IMR-90 (cell line): ENCODE measurements at regions not wholly inside any gene's neighbourhood (a gene's known extent, or its start where the extent isn't known, plus 50 kb on each side); places are given as distances from the start of the nearest gene placed in this dataset.

Source experiments
- ATAC-seq: fragments of 200-7000 bp; cut with Tn5 transposase; 2 replicates; pipeline ENCODE4 v1.9.1; 2020; ENCODE audit warnings: low read depth, mild to moderate bottlenecking, moderate library complexity
- BruUV-seq: library from RNA; stranded (reverse); fragments of 400-500 nt; replicated peaks from 2 replicates; lab custom pipeline; 2021; lab: Mats Ljungman, UMichigan
- CTCF ChIA-PET: fragments of 300-600 bp; formaldehyde crosslinking; extraction: SDS; loops from one replicate; lab custom pipeline; 2021; ENCODE audit warnings: antibody characterized with exemption; lab: Yijun Ruan, JAX
- POLR2A ChIA-PET: fragments of 300-600 bp; sonication (Branson Sonifier 250); formaldehyde crosslinking; loops from one replicate; lab custom pipeline; 2022; ENCODE audit warnings: antibody characterized with exemption; ENCODE audit not compliant: unreplicated experiment; lab: Charles Lee
- DNase-seq: peaks from one replicate; pipeline ENCODE4 v3.0.0; 2013
- H2AFZ ChIP-seq: replicated peaks from 2 replicates; pipeline ENCODE3; 2013; ENCODE audit warnings: low read length, mild to moderate bottlenecking; ENCODE audit not compliant: poor library complexity
- H2AK5ac ChIP-seq: 2 replicates; pipeline ENCODE4 v1.6.1; 2013; ENCODE audit warnings: low read depth, low read length, inconsistent platforms
- H2AK9ac ChIP-seq: replicated peaks from 2 replicates; pipeline ENCODE3; 2013; ENCODE audit warnings: mild to moderate bottlenecking, low read depth, low read length, moderate library complexity; ENCODE audit not compliant: poor library complexity
- H2BK120ac ChIP-seq: 2 replicates; pipeline ENCODE4 v1.6.1; 2013; ENCODE audit warnings: low read depth, low read length, inconsistent platforms
- H2BK15ac ChIP-seq: 3 replicates; pipeline ENCODE4 v1.6.1; 2013; ENCODE audit warnings: low read depth, low read length, inconsistent platforms
- H2BK20ac ChIP-seq: 2 replicates; pipeline ENCODE4 v1.6.1; 2013; ENCODE audit warnings: low read depth, mild to moderate bottlenecking, inconsistent platforms, low read length, moderate library complexity
- H2BK5ac ChIP-seq: 2 replicates; pipeline ENCODE4 v1.6.1; 2013; ENCODE audit warnings: mild to moderate bottlenecking, low read depth, low read length, inconsistent platforms; ENCODE audit not compliant: poor library complexity, severe bottlenecking
- H3K14ac ChIP-seq: replicated peaks from 2 replicates; pipeline ENCODE4 v1.6.1; 2013; ENCODE audit warnings: low read depth, low read length, inconsistent platforms
- H3K18ac ChIP-seq: 2 replicates; pipeline ENCODE4 v1.6.1; 2013; ENCODE audit warnings: low read depth, low read length, control low read depth
- H3K23ac ChIP-seq: 2 replicates; pipeline ENCODE4 v1.6.1; 2013; ENCODE audit warnings: low read depth, low read length, inconsistent platforms
- H3K27ac ChIP-seq: 2 replicates; pipeline ENCODE4 v1.5.1; 2013; ENCODE audit warnings: mild to moderate bottlenecking, control low read depth, low read length; ENCODE audit not compliant: insufficient read depth
- H3K27me3 ChIP-seq: 2 replicates; pipeline ENCODE4 v1.6.1; 2013; ENCODE audit warnings: low read length; ENCODE audit not compliant: control insufficient read depth, insufficient read depth
- H3K36me3 ChIP-seq: 2 replicates; pipeline ENCODE4 v1.6.1; 2013; ENCODE audit warnings: low read length, mixed read lengths; ENCODE audit not compliant: control insufficient read depth, insufficient read depth
- H3K4ac ChIP-seq: 2 replicates; pipeline ENCODE4 v1.6.1; 2013; ENCODE audit warnings: low read depth, low read length, inconsistent platforms
- H3K4me1 ChIP-seq: 2 replicates; pipeline ENCODE4 v1.6.1; 2013; ENCODE audit warnings: low read length, mixed read lengths; ENCODE audit not compliant: control insufficient read depth, insufficient read depth
- H3K4me2 ChIP-seq: 2 replicates; pipeline ENCODE4 v1.6.1; 2013; ENCODE audit warnings: low read depth, mild to moderate bottlenecking, control low read depth, low read length, moderate library complexity
- H3K4me3 ChIP-seq: 2 replicates; pipeline ENCODE4 v1.5.1; 2013; ENCODE audit warnings: low read depth, mild to moderate bottlenecking, control low read depth, low read length, moderate library complexity; ENCODE audit not compliant: insufficient read depth
- H3K56ac ChIP-seq: 2 replicates; pipeline ENCODE4 v1.6.1; 2013; ENCODE audit warnings: low read length, inconsistent platforms; ENCODE audit not compliant: insufficient read depth; ENCODE audit errors: extremely low read depth
- H3K79me1 ChIP-seq, 2 experiments: 2 replicates each; pipeline ENCODE4 v1.6.1; 2013; ENCODE audit warnings: low read length in 2 of 2, inconsistent platforms in 1 of 2, low read depth in 1 of 2
- H3K9ac ChIP-seq: 2 replicates; pipeline ENCODE4 v1.6.1; 2013; ENCODE audit warnings: low read depth, low read length, control low read depth
- H3K9me1 ChIP-seq: 2 replicates; pipeline ENCODE4 v1.6.1; 2013; ENCODE audit warnings: low read length, inconsistent platforms; ENCODE audit not compliant: insufficient read depth
- H3K9me3 ChIP-seq: 2 replicates; pipeline ENCODE4 v1.6.1; 2013; ENCODE audit warnings: low read length; ENCODE audit not compliant: control insufficient read depth, insufficient read depth
- H4K20me1 ChIP-seq: 2 replicates; pipeline ENCODE4 v1.6.1; 2013; ENCODE audit warnings: low read length, inconsistent platforms; ENCODE audit not compliant: insufficient read depth
- H4K5ac ChIP-seq: 2 replicates; pipeline ENCODE4 v1.6.1; 2013; ENCODE audit warnings: mild to moderate bottlenecking, low read depth, low read length, control low read depth
- H4K8ac ChIP-seq, 2 experiments: 2 replicates each; pipeline ENCODE4 v1.6.1; 2013; ENCODE audit warnings: low read depth in 2 of 2, low read length in 2 of 2, control low read depth in 1 of 2, inconsistent platforms in 1 of 2
- H4K91ac ChIP-seq: 2 replicates; pipeline ENCODE4 v1.6.1; 2013; ENCODE audit warnings: low read depth, low read length, inconsistent platforms; ENCODE audit not compliant: insufficient read depth
- BHLHE40 ChIP-seq: fragments of 150-350 bp; IDR thresholded peaks from 2 replicates; pipeline ENCODE4 v1.6.1; 2016; ENCODE audit warnings: mild to moderate bottlenecking, low read depth, low read length
- CEBPB ChIP-seq: IDR thresholded peaks from 2 replicates; pipeline ENCODE4 v1.6.1; 2012; ENCODE audit warnings: low read depth, low read length, improper control_type of control experiment
- CHD1 ChIP-seq: IDR thresholded peaks from 2 replicates; pipeline ENCODE4 v1.6.1; 2012; ENCODE audit warnings: low read depth, low read length, improper control_type of control experiment
- ELK1 ChIP-seq: fragments of 150-350 bp; IDR thresholded peaks from 2 replicates; pipeline ENCODE4 v1.6.1; 2016; ENCODE audit warnings: low read depth, mild to moderate bottlenecking, low read length, moderate library complexity, borderline replicate concordance
- FOS ChIP-seq: fragments of 150-350 bp; IDR thresholded peaks from 2 replicates; pipeline ENCODE4 v1.6.1; 2016; ENCODE audit warnings: low read depth, low read length
- MAZ ChIP-seq: IDR thresholded peaks from 2 replicates; pipeline ENCODE4 v1.6.1; 2012; ENCODE audit warnings: low read depth, mild to moderate bottlenecking, low read length, improper control_type of control experiment, moderate library complexity, borderline replicate concordance
- MXI1 ChIP-seq: IDR thresholded peaks from 2 replicates; pipeline ENCODE4 v1.6.1; 2012; ENCODE audit warnings: low read depth, mild to moderate bottlenecking, low read length, moderate library complexity, borderline replicate concordance
- POLR2A ChIP-seq: IDR thresholded peaks from 2 replicates; pipeline ENCODE4 v1.6.1; 2012; ENCODE audit warnings: mild to moderate bottlenecking, low read depth, low read length
- RAD21 ChIP-seq: IDR thresholded peaks from 2 replicates; pipeline ENCODE4 v1.6.1; 2012; ENCODE audit warnings: low read length, improper control_type of control experiment
- RCOR1 ChIP-seq: IDR thresholded peaks from 2 replicates; pipeline ENCODE4 v1.6.1; 2012; ENCODE audit warnings: mild to moderate bottlenecking, low read length, improper control_type of control experiment; ENCODE audit not compliant: insufficient replicate concordance
- USF2 ChIP-seq: fragments of 150-350 bp; IDR thresholded peaks from 2 replicates; pipeline ENCODE4 v1.6.1; 2017; ENCODE audit warnings: mild to moderate bottlenecking, antibody characterized with exemption, low read length, low read depth
- WGBS, 2 experiments: methylation state at CpG; one replicate each; pipeline versions ENCODE4 v1.1.5 to v1.1.7; 2013; ENCODE audit warnings: missing lambda C conversion rate in 2 of 2; ENCODE audit not compliant: insufficient read length in 1 of 2; ENCODE audit errors: extremely low coverage in 2 of 2; 5-methylcytosine and 5-hydroxymethylcytosine counted together
- dilution Hi-C: fragments of 300-500 bp; cut with HindIII; formaldehyde crosslinking; loops from one replicate; pipeline ENCODE4 v1.14.3; 2018; ENCODE audit warnings: low sequenced_read_pairs; ENCODE audit not compliant: unreplicated experiment
- in situ Hi-C: fragments of 300-500 bp; cut with MboI; formaldehyde crosslinking; loops from 3 replicates; pipeline ENCODE4 v1.14.3; 2019; ENCODE audit warnings: low sequenced_read_pairs, inconsistent platforms, mixed read lengths
- intact Hi-C: fragments of 100-400 bp; cut with micrococcal nuclease; formaldehyde crosslinking; loops from 2 replicates; pipeline ENCODE4 v1.10.0; 2022
- TF ChIP-seq, protein P1 (sequence below): conservative IDR thresholded peaks from 2 replicates; pipeline ENCODE4 v1.5.1; 2012; ENCODE audit warnings: mild to moderate bottlenecking, low read depth, low read length, improper control_type of control experiment

- Histone ChIP-seq H2BK15ac (peak overlapping the region; percentile 20; the same call in 1 of the 3 replicates), H3K4me1 (no peaks in the 10 kb centered on the region), H2AK9ac (no peak overlapping the region), H4K5ac (no peak overlapping the region), H4K91ac (no peak overlapping the region), H3K18ac (no peak overlapping the region), H3K27ac (no peak overlapping the region), H3K4ac (peak overlapping the region; percentile 46), H4K20me1 (no peaks in the 10 kb centered on the region), H3K4me3 (no peak overlapping the region), H3K9ac (no peak overlapping the region), H3K14ac (no peak overlapping the region), H3K36me3 (no peaks in the 10 kb centered on the region), H3K9me3 (no peaks in the 10 kb centered on the region), H2BK5ac (no peak overlapping the region), H3K56ac (no peak overlapping the region), H4K8ac (no peak overlapping the region), H2AK5ac (peak overlapping the region; percentile 49; the same call in 1 of the 2 replicates), H2BK120ac (peak overlapping the region; percentile 18; the same call in 1 of the 2 replicates), H2BK20ac (peak overlapping the region; percentile 34; the same call in 1 of the 2 replicates), H2AFZ (no peak overlapping the region), H3K23ac (no peak overlapping the region), H3K4me2 (no peak overlapping the region), H3K9me1 (no peaks in the 10 kb centered on the region), H3K27me3 (no peaks in the 10 kb centered on the region), H3K79me1 (no peaks in the 10 kb centered on the region)
- WGBS, 2 experiments = 100% methylated on average over 1 of the region's 8 CpGs; no CpG with 5 or more reads in 1 of the 2 experiments
- TF ChIP-seq CHD1 (no peak), USF2 (no peak), RCOR1 (no peak), BHLHE40 (no peak), ELK1 (no peak), RAD21 (no peak), MXI1 (no peak), MAZ (no peak), CEBPB (no peak), FOS (no peak), POLR2A (no peak)
- TF ChIP-seq, protein P1, sequence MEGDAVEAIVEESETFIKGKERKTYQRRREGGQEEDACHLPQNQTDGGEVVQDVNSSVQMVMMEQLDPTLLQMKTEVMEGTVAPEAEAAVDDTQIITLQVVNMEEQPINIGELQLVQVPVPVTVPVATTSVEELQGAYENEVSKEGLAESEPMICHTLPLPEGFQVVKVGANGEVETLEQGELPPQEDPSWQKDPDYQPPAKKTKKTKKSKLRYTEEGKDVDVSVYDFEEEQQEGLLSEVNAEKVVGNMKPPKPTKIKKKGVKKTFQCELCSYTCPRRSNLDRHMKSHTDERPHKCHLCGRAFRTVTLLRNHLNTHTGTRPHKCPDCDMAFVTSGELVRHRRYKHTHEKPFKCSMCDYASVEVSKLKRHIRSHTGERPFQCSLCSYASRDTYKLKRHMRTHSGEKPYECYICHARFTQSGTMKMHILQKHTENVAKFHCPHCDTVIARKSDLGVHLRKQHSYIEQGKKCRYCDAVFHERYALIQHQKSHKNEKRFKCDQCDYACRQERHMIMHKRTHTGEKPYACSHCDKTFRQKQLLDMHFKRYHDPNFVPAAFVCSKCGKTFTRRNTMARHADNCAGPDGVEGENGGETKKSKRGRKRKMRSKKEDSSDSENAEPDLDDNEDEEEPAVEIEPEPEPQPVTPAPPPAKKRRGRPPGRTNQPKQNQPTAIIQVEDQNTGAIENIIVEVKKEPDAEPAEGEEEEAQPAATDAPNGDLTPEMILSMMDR = no peak
- no TSS peak for BruUV-seq
- intact Hi-C loops (no loop called here), dilution Hi-C loops (no loop called here), in situ Hi-C loops (no loop called here)
- ATAC-seq (no peak), DNase-seq (no peak)
- CTCF ChIA-PET = interaction anchor here (0.6 kb wide), 2 partner anchors 66 to 365 kb away, joined by 3 to 6 read pairs; no protein-coding TSS in a partner anchor
- POLR2A ChIA-PET = no interaction called here
Observed at GRCh38 chr10:3876350-3876962, 91.4 kb upstream of the KLF6 start.
